H9 (cell line): ENCODE measurements at regions not wholly inside any gene's neighbourhood (a gene's known extent, or its start where the extent isn't known, plus 50 kb on each side); places are given as distances from the start of the nearest gene placed in this dataset.

Source experiments
- DNase-seq: peaks from one replicate; pipeline ENCODE4 v3.0.0-alpha.2; 2017
- H2AFZ ChIP-seq: one replicate; pipeline ENCODE4 v1.6.1; 2013; ENCODE audit warnings: mild to moderate bottlenecking, low read length, control low read depth, moderate library complexity
- H2AK5ac ChIP-seq: 2 replicates; pipeline ENCODE4 v1.6.1; 2013; ENCODE audit warnings: low read length, control low read depth, mixed read lengths; ENCODE audit not compliant: insufficient read length
- H2BK120ac ChIP-seq: one replicate; pipeline ENCODE4 v1.6.1; 2013; ENCODE audit warnings: low read depth, mild to moderate bottlenecking, low read length, control low read depth, inconsistent platforms; ENCODE audit not compliant: poor library complexity, severe bottlenecking
- H2BK12ac ChIP-seq: 2 replicates; pipeline ENCODE4 v1.6.1; 2013; ENCODE audit warnings: low read length, control low read depth, mixed read lengths, low read depth; ENCODE audit not compliant: insufficient read length
- H2BK15ac ChIP-seq: 2 replicates; pipeline ENCODE4 v1.6.1; 2013; ENCODE audit warnings: low read depth, low read length, control low read depth
- H2BK20ac ChIP-seq: one replicate; pipeline ENCODE4 v1.6.1; 2013; ENCODE audit warnings: low read depth, mild to moderate bottlenecking, low read length, control low read depth, inconsistent platforms; ENCODE audit not compliant: poor library complexity, severe bottlenecking
- H2BK5ac ChIP-seq: 2 replicates; pipeline ENCODE4 v1.6.1; 2013; ENCODE audit warnings: low read length, control low read depth, mixed read lengths; ENCODE audit not compliant: insufficient read length
- H3K14ac ChIP-seq: 2 replicates; pipeline ENCODE4 v1.6.1; 2013; ENCODE audit warnings: low read length, control low read depth; ENCODE audit not compliant: insufficient read depth
- H3K18ac ChIP-seq: 2 replicates; pipeline ENCODE4 v1.6.1; 2013; ENCODE audit warnings: low read depth, mild to moderate bottlenecking, mixed read lengths, low read length, control low read depth; ENCODE audit not compliant: insufficient read length
- H3K23ac ChIP-seq: 2 replicates; pipeline ENCODE4 v1.6.1; 2013; ENCODE audit warnings: low read length, control low read depth, mixed read lengths, low read depth; ENCODE audit not compliant: insufficient read length
- H3K23me2 ChIP-seq: 2 replicates; pipeline ENCODE4 v1.6.1; 2013; ENCODE audit warnings: low read depth, mild to moderate bottlenecking, mixed read lengths, low read length, control low read depth; ENCODE audit not compliant: insufficient read length, poor library complexity, severe bottlenecking
- H3K27ac ChIP-seq: 2 replicates; pipeline ENCODE4 v1.5.1; 2013; ENCODE audit warnings: low read length, control low read depth, mixed read lengths, low read depth; ENCODE audit not compliant: insufficient read length
- H3K27me3 ChIP-seq: 2 replicates; pipeline ENCODE4 v1.6.1; 2013; ENCODE audit warnings: low read length, control low read depth, inconsistent platforms; ENCODE audit not compliant: insufficient read depth
- H3K4ac ChIP-seq: 2 replicates; pipeline ENCODE4 v1.6.1; 2013; ENCODE audit warnings: low read depth, mild to moderate bottlenecking, control low read depth, inconsistent platforms, low read length, moderate library complexity
- H3K4me1 ChIP-seq: 2 replicates; pipeline ENCODE4 v1.6.1; 2013; ENCODE audit warnings: low read length, control low read depth, inconsistent platforms; ENCODE audit not compliant: insufficient read depth
- H3K4me2 ChIP-seq: 2 replicates; pipeline ENCODE4 v1.6.1; 2013; ENCODE audit warnings: low read length, control low read depth, mixed read lengths; ENCODE audit not compliant: insufficient read length, insufficient read depth
- H3K56ac ChIP-seq: 2 replicates; pipeline ENCODE4 v1.6.1; 2013; ENCODE audit warnings: low read depth, mild to moderate bottlenecking, mixed read lengths, low read length, control low read depth; ENCODE audit not compliant: insufficient read length
- H3K79me1 ChIP-seq: 2 replicates; pipeline ENCODE4 v1.6.1; 2013; ENCODE audit warnings: low read depth, mild to moderate bottlenecking, moderate library complexity, low read length, control low read depth, inconsistent platforms; ENCODE audit not compliant: insufficient read depth, poor library complexity, severe bottlenecking
- H3K79me2 ChIP-seq: 2 replicates; pipeline ENCODE4 v1.6.1; 2013; ENCODE audit warnings: low read length, control low read depth, inconsistent platforms; ENCODE audit not compliant: insufficient read depth
- H3K9ac ChIP-seq: 2 replicates; pipeline ENCODE4 v1.6.1; 2013; ENCODE audit warnings: low read length, control low read depth, mixed read lengths; ENCODE audit not compliant: insufficient read length; ENCODE audit errors: extremely low read depth
- H3K9me3 ChIP-seq: one replicate; pipeline ENCODE4 v1.6.1; 2013; ENCODE audit warnings: low read depth, low read length, inconsistent platforms; ENCODE audit not compliant: control insufficient read depth
- H3T11ph ChIP-seq: one replicate; pipeline ENCODE4 v1.6.1; 2013; ENCODE audit warnings: mild to moderate bottlenecking, low read length, control low read depth, inconsistent platforms
- H4K20me1 ChIP-seq: one replicate; pipeline ENCODE4 v1.6.1; 2013; ENCODE audit not compliant: control insufficient read depth, insufficient read length, insufficient read depth
- H4K5ac ChIP-seq: 2 replicates; pipeline ENCODE4 v1.6.1; 2013; ENCODE audit warnings: low read depth, mild to moderate bottlenecking, mixed read lengths, low read length, control low read depth; ENCODE audit not compliant: insufficient read length
- H4K8ac ChIP-seq: replicated peaks from 2 replicates; pipeline ENCODE4 v1.6.1; 2013; ENCODE audit warnings: low read length, control low read depth, mixed read lengths, low read depth; ENCODE audit not compliant: insufficient read length
- H4K91ac ChIP-seq: 2 replicates; pipeline ENCODE4 v1.6.1; 2013; ENCODE audit warnings: low read depth, mild to moderate bottlenecking, moderate library complexity, mixed read lengths, low read length, control low read depth; ENCODE audit not compliant: insufficient read length
- H3K27ac Mint-ChIP-seq, 3 experiments: 2 replicates in 2 of 3; 3 replicates in 1 of 3; pipeline ENCODE4 v1.8.0; 2020 to 2021; ENCODE audit warnings: mixed read lengths in 3 of 3, mild to moderate bottlenecking in 1 of 3, moderate library complexity in 1 of 3
- H3K27me3 Mint-ChIP-seq: 2 replicates; pipeline ENCODE4 v1.8.0; 2021; ENCODE audit warnings: low read depth, mild to moderate bottlenecking, moderate library complexity, mixed read lengths
- H3K36me3 Mint-ChIP-seq, 3 experiments: 2 replicates in 2 of 3; 3 replicates in 1 of 3; pipeline ENCODE4 v1.8.0; 2020 to 2021; ENCODE audit warnings: low read depth in 3 of 3, mixed read lengths in 3 of 3; ENCODE audit not compliant: insufficient read depth in 1 of 3
- H3K4me1 Mint-ChIP-seq, 2 experiments: 2 replicates each; pipeline ENCODE4 v1.8.0; 2020; ENCODE audit warnings: mixed read lengths in 2 of 2
- H3K4me3 Mint-ChIP-seq, 2 experiments: 2 replicates in 1 of 2; 3 replicates in 1 of 2; pipeline ENCODE4 v1.8.0; 2020 to 2021; ENCODE audit warnings: mild to moderate bottlenecking in 2 of 2, mixed read lengths in 2 of 2, moderate library complexity in 1 of 2
- H3K9me3 Mint-ChIP-seq, 2 experiments: 2 replicates in 1 of 2; 3 replicates in 1 of 2; pipeline ENCODE4 v1.8.0; 2020; ENCODE audit warnings: mild to moderate bottlenecking in 2 of 2, mixed read lengths in 2 of 2, moderate library complexity in 1 of 2
- WGBS: extraction: QIAGEN DNeasy Blood & Tissue Kit; methylation state at CpG from one replicate; pipeline ENCODE4 v1.1.7; 2013; ENCODE audit warnings: missing lambda C conversion rate, low lambda C conversion rate, mixed read lengths; ENCODE audit not compliant: insufficient read length; ENCODE audit errors: extremely low coverage; 5-methylcytosine and 5-hydroxymethylcytosine counted together
- TF ChIP-seq, protein P1 (sequence below): fragments of 200-600 bp; sonication (generic); conservative IDR thresholded peaks from 3 replicates; pipeline ENCODE4 v1.8.0; 2021; ENCODE audit warnings: antibody characterized with exemption, mild to moderate bottlenecking

DNA sequence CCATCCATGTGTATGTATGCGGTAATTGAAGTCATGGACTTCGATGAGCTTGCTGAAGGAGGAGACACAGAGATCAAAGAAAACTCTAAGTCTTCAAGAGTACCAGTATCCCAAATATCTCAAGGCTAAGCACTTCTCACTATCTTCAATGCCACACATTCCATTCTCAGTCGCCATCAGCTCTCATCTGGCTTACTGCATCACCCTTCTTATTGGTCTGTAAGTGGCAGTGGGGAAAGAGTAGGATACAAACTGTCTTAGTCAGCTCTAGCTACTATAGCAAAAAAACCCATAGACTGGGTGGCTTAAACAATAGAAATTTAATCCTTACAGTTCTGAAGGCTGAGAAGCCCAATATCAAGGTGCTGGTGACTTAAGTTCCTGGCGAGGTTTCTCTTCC is 218.7 kb downstream of the POSTN start:
- peaks cover under 1 to 13% of the 10 kb centered on the region in 2 experiments; a peak in 3 of 4 replicates for H3K4me1 Mint-ChIP-seq
- Histone ChIP-seq H3K4me2 (no peak overlapping the region), H3K79me1 (no peaks in the 10 kb centered on the region), H4K91ac (no peak overlapping the region), H3T11ph (no peak overlapping the region), H3K4me1 (no peaks in the 10 kb centered on the region), H3K27ac (no peak overlapping the region), H3K23ac (no peak overlapping the region), H2BK5ac (no peak overlapping the region), H3K14ac (no peak overlapping the region), H2BK12ac (no peak overlapping the region), H2BK20ac (no peak overlapping the region), H3K27me3 (no peaks in the 10 kb centered on the region), H3K4ac (no peak overlapping the region), H4K8ac (no peak overlapping the region), H2AFZ (no peak overlapping the region), H3K23me2 (no peaks in the 10 kb centered on the region), H4K5ac (no peak overlapping the region), H2BK15ac (no peak overlapping the region), H3K18ac (no peak overlapping the region), H3K9ac (no peak overlapping the region), H3K9me3 (no peaks in the 10 kb centered on the region), H2AK5ac (no peak overlapping the region), H3K56ac (no peak overlapping the region), H3K79me2 (no peaks in the 10 kb centered on the region), H2BK120ac (no peak overlapping the region), H4K20me1 (no peaks in the 10 kb centered on the region)
- H3K27ac Mint-ChIP-seq, result no peak overlapping the region
- H3K4me3 Mint-ChIP-seq, result no peak overlapping the region
- DNase-seq, result no peak
- H3K36me3 Mint-ChIP-seq, result no peaks in the 10 kb centered on the region
- TF ChIP-seq, protein P1, sequence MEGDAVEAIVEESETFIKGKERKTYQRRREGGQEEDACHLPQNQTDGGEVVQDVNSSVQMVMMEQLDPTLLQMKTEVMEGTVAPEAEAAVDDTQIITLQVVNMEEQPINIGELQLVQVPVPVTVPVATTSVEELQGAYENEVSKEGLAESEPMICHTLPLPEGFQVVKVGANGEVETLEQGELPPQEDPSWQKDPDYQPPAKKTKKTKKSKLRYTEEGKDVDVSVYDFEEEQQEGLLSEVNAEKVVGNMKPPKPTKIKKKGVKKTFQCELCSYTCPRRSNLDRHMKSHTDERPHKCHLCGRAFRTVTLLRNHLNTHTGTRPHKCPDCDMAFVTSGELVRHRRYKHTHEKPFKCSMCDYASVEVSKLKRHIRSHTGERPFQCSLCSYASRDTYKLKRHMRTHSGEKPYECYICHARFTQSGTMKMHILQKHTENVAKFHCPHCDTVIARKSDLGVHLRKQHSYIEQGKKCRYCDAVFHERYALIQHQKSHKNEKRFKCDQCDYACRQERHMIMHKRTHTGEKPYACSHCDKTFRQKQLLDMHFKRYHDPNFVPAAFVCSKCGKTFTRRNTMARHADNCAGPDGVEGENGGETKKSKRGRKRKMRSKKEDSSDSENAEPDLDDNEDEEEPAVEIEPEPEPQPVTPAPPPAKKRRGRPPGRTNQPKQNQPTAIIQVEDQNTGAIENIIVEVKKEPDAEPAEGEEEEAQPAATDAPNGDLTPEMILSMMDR, result no peak
- H3K9me3 Mint-ChIP-seq, result no peaks in the 10 kb centered on the region
- no CpG with 5 or more reads among the region's 4 CpGs for WGBS
- no peaks in the 10 kb centered on the region for H3K27me3 Mint-ChIP-seq
